Panc1 (cell line): ENCODE measurements at regions not wholly inside any gene's neighbourhood (a gene's known extent, or its start where the extent isn't known, plus 50 kb on each side); places are given as distances from the start of the nearest gene placed in this dataset.

Source experiments
- POLR2AphosphoS5 ChIP-seq: IDR thresholded peaks from 2 replicates; pipeline ENCODE4 v1.6.1; 2012; ENCODE audit warnings: mild to moderate bottlenecking, low read depth, low read length, moderate library complexity
- TCF7L2 ChIP-seq: IDR thresholded peaks from 2 replicates; pipeline ENCODE4 v1.6.1; 2011; ENCODE audit warnings: mild to moderate bottlenecking, low read depth, low read length, inconsistent platforms
- TF ChIP-seq, protein P1 (sequence below), 2 experiments: IDR thresholded peaks; 2 replicates each; pipeline ENCODE4 v1.6.1; 2011 to 2012; ENCODE audit warnings: low read depth in 2 of 2, control low read depth in 1 of 2, low read length in 1 of 2, mild to moderate bottlenecking in 1 of 2, moderate library complexity in 1 of 2; ENCODE audit not compliant: insufficient read depth in 1 of 2
- TF ChIP-seq, protein P2 (sequence below): fragments of 450-650 bp; IDR thresholded peaks from 2 replicates; pipeline ENCODE4 v1.5.1; 2017; ENCODE audit warnings: mild to moderate bottlenecking

DNA sequence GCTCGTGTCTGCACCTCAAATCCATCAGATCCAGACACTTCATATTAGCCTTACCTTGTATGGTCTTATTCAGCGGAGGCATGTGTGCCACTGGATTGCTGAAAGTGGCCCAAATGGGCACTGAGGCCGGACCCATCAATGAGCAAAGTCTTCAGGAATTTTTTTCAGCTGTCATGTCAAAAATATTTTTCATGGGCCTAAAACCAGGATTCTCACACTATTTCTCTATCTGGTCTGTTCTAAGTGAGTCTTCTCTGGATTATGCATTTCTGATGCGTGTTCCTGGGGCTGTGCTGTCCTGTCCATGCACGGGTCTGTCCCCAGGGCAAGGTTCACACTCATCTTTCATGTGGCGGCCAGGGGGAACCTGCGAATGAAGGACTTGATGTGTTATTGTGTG is 94.6 kb downstream of the KCNA5 start:
- TF ChIP-seq, protein P1, sequence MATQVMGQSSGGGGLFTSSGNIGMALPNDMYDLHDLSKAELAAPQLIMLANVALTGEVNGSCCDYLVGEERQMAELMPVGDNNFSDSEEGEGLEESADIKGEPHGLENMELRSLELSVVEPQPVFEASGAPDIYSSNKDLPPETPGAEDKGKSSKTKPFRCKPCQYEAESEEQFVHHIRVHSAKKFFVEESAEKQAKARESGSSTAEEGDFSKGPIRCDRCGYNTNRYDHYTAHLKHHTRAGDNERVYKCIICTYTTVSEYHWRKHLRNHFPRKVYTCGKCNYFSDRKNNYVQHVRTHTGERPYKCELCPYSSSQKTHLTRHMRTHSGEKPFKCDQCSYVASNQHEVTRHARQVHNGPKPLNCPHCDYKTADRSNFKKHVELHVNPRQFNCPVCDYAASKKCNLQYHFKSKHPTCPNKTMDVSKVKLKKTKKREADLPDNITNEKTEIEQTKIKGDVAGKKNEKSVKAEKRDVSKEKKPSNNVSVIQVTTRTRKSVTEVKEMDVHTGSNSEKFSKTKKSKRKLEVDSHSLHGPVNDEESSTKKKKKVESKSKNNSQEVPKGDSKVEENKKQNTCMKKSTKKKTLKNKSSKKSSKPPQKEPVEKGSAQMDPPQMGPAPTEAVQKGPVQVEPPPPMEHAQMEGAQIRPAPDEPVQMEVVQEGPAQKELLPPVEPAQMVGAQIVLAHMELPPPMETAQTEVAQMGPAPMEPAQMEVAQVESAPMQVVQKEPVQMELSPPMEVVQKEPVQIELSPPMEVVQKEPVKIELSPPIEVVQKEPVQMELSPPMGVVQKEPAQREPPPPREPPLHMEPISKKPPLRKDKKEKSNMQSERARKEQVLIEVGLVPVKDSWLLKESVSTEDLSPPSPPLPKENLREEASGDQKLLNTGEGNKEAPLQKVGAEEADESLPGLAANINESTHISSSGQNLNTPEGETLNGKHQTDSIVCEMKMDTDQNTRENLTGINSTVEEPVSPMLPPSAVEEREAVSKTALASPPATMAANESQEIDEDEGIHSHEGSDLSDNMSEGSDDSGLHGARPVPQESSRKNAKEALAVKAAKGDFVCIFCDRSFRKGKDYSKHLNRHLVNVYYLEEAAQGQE (IDR thresholded peaks at IDR 0.05; ENCODE audit: insufficient read depth in 1 of 2, low read depth in 2 of 2, low read length in 1 of 2), result no peak
- TF ChIP-seq, protein P2, sequence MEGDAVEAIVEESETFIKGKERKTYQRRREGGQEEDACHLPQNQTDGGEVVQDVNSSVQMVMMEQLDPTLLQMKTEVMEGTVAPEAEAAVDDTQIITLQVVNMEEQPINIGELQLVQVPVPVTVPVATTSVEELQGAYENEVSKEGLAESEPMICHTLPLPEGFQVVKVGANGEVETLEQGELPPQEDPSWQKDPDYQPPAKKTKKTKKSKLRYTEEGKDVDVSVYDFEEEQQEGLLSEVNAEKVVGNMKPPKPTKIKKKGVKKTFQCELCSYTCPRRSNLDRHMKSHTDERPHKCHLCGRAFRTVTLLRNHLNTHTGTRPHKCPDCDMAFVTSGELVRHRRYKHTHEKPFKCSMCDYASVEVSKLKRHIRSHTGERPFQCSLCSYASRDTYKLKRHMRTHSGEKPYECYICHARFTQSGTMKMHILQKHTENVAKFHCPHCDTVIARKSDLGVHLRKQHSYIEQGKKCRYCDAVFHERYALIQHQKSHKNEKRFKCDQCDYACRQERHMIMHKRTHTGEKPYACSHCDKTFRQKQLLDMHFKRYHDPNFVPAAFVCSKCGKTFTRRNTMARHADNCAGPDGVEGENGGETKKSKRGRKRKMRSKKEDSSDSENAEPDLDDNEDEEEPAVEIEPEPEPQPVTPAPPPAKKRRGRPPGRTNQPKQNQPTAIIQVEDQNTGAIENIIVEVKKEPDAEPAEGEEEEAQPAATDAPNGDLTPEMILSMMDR, result no peak
- TF ChIP-seq POLR2AphosphoS5 (no peak), TCF7L2 (no peak)
